ENCODE measurements at regions not wholly inside any gene's neighbourhood (a gene's known extent, or its start where the extent isn't known, plus 50 kb on each side); places are given as distances from the start of the nearest gene placed in this dataset.

DNA sequence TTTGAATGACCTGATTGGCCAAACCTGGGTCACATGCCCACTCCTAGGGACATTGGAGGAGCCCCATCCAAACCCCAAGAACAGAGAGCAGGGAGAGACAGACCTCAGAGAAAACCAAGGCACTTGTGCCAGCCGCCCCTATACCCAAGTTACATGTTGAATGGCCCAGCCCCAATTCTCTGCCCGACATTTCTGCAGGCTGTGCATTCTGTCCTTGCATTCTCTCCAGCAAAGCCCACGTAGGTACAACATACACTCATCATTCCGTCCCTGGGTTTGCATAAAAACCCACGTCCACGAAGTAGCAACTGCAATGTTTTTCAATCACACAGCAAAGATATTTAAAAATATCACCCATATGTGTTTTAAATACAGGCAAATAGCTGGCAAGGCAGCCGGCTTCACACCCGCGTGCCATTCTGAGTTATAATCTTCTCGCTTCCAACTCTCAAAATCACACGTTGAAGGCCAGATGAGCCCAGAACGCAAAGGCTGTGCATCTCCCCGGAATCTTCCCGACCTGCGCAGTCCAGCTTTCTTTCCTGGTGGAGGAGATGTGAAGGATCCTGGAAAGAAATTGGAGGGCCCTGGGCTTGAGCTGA lies 91.7 kb upstream of the MYL2 start:
- no peak for DNase-seq (ENCODE audit: low spot score in 2 of 2)
- ATAC-seq = no peak
- no peak overlapping the region for H3K27ac Mint-ChIP-seq
- H3K9me3 Mint-ChIP-seq = peaks cover 7% of the 10 kb centered on the region
- no peaks in the 10 kb centered on the region for H3K4me1 Mint-ChIP-seq
- H3K4me3 Mint-ChIP-seq = no peak overlapping the region
- no peaks in the 10 kb centered on the region for H3K36me3 Mint-ChIP-seq

DNA sequence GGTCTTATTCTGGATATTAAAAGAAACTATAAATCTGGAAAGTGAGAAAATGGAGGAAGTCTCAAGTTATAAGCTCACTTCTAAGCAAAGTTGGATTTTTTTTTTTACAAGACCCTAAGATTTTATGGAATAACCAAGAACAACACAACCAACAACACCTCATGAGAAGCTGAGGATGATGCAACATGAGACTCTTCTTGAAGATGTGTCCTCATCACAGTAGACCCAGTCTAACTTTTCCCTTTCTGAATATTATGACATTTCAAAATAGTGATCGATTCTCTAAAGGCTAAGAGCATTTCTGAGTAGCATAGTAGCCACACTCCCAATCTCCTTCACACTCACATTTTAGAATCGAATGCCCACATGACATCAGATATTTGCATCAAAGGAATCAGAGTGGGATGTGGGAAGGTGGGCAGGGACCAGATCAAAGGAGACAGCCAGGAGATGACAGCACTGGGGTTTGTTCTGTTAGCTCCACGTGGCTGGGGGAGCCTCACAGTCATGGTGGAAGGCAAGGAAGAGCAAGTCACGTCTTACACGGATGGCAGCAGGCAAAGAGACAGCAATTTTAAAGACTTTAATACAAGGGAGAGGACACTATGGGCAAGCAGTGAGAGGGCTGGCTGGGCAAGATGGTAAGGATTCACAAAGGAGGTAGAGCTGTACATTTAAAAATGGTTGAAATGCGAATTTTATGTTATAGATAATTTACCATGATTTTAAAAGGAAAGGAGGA lies 90.7 kb upstream of the MYL2 start:
- ATAC-seq = no peak
- Mint-ChIP-seq H3K4me1 (no peaks in the 10 kb centered on the region), H3K27ac (no peak overlapping the region), H3K9me3 (peaks cover 7% of the 10 kb centered on the region), H3K36me3 (no peaks in the 10 kb centered on the region), H3K4me3 (no peak overlapping the region)
- DNase-seq (ENCODE audit: low spot score in 2 of 2) = no peak

DNA sequence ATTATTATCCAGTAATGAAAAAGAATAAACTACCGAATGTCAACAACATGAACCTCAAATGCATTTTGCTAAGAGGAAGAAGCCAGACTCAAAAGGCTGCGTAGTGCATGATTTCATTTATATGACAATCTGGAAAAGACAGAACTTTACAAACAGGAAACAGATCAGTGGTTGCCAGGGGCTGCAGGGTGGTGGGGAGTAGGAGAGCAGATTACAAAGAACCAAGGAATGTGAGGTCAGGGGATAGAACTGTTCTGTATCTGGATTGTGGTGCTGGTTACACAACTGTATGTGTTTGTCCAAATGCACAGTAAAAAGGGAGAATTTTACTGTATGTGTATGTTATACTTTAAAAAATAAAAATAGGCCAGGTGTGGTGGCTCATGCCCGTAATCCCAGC lies 89.7 kb upstream of the MYL2 start:
- no peak overlapping the region for H3K4me3 Mint-ChIP-seq
- peaks cover 7% of the 10 kb centered on the region for H3K9me3 Mint-ChIP-seq
- no peak overlapping the region for H3K27ac Mint-ChIP-seq
- ATAC-seq (no peak), DNase-seq (ENCODE audit: low spot score in 2 of 2) (no peak)
- no peaks in the 10 kb centered on the region for H3K4me1 Mint-ChIP-seq
- no peaks in the 10 kb centered on the region for H3K36me3 Mint-ChIP-seq

DNA sequence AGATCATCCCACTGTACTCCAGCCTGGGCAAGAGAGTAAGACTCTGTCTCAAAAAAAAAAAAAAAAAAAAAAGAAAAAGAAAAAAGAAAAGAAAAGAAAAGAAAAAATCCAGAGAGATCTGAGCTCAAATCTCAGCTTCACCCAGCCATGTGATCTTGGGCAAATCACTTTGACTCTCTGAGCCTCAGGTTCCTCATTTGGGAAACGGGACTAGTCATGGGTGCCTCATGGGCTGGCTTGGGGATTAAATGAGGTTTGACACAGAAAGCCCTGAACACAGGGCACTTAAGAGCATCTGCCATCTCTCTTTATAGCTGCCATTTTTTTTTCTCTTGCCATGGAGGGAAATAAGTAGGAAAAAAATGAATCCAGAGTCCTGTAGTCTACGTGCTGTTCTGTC lies 86.2 kb upstream of the MYL2 start:
- H3K27ac Mint-ChIP-seq = no peak overlapping the region
- DNase-seq (ENCODE audit: low spot score in 2 of 2) = no peak
- ATAC-seq = no peak
- peaks cover 7% of the 10 kb centered on the region for H3K9me3 Mint-ChIP-seq
- no peaks in the 10 kb centered on the region for H3K4me1 Mint-ChIP-seq
- H3K4me3 Mint-ChIP-seq = no peak overlapping the region
- H3K36me3 Mint-ChIP-seq = no peaks in the 10 kb centered on the region

DNA sequence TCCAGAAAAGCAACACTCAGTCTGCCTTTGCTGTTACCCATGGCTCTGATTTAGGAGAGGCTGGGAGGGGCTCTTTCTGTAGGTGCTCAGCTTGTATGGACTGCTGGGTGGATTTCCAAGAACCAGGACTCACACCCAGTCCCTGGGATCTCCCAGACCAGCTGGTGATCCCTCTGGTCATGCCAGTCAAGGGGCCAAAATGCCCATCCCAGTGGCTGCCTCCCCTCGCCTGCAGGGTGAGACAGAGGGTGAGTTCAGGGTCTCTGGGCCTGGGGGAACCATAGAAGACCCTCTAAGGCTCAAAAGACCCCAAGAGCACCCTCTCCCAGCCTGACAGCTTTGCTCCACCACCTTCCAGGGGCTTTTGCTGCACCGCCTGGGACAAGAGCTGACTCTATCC lies 78.6 kb upstream of the MYL2 start:
- DNase-seq (ENCODE audit: low spot score in 2 of 2) (no peak), ATAC-seq (no peak)
- H3K4me1 Mint-ChIP-seq = no peaks in the 10 kb centered on the region
- H3K27ac Mint-ChIP-seq = no peak overlapping the region
- no peak overlapping the region for H3K4me3 Mint-ChIP-seq
- H3K36me3 Mint-ChIP-seq = no peaks in the 10 kb centered on the region
- H3K9me3 Mint-ChIP-seq = peaks cover 9% of the 10 kb centered on the region

DNA sequence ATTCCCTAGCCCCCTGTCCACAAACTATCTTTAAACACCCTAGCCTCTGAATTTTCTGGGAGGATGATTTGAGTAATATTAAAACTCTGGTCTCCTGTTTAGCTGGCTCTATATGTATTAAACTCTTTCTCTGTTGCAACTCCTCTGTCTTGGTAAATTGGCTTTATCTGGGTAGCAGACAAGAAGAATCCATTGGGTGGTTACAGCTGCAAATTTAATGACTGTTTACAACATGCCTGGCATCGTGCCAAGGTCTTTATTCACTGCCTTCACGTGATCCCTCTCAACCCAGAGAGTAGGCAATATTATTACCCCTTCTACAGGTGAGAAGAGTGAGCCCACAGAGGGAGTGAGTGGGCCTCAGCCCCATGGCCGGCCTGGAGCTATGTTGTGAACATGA lies 77.8 kb upstream of the MYL2 start:
- no peak for DNase-seq (ENCODE audit: low spot score in 2 of 2)
- Mint-ChIP-seq H3K4me3 (no peak overlapping the region), H3K9me3 (peaks cover 9% of the 10 kb centered on the region), H3K27ac (no peak overlapping the region), H3K4me1 (no peaks in the 10 kb centered on the region), H3K36me3 (no peaks in the 10 kb centered on the region)
- no peak for ATAC-seq

DNA sequence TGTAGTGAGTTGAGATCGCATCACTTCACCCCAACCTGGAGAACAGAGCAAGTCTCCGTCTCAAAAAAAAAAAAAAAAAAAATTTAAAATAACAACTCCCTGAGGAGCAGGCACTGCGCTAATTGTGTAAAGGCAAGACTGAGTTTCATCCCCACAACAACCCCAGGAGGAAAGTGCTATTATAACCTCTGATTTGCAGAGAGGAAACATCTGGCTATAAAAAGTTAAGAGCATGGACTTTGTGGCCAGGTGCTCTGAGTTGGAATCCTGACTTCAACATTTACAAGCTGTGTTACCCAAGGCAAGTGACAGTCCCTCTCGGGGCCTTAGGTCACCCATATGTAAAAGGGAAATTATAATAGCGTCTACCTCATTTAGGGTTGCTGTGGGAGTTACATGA lies 76.0 kb upstream of the MYL2 start:
- Mint-ChIP-seq H3K27ac (no peak overlapping the region), H3K9me3 (peaks cover 9% of the 10 kb centered on the region), H3K36me3 (no peaks in the 10 kb centered on the region), H3K4me3 (no peak overlapping the region), H3K4me1 (no peaks in the 10 kb centered on the region)
- ATAC-seq (no peak), DNase-seq (ENCODE audit: low spot score in 2 of 2) (no peak)

DNA sequence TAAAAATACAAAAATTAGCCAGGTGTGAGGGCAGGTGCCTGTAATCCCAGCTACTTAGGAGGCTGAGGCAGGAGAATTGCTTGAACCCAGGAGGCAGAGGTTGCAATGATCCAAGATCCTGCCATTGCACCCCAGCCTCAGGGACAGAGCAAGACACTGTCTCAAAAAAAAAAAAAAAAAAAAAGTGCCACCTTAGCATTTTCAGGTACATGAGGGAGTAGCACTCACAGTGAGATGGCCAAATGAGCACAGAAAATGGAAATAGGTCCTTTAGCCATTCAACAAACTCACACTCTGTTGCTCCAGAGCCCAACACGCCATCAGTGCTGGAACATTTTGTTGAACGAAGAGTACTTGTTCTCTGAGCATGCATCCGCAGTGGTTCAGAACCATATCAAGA lies 75.2 kb upstream of the MYL2 start:
- ATAC-seq (no peak), DNase-seq (ENCODE audit: low spot score in 2 of 2) (no peak)
- peaks cover 9% of the 10 kb centered on the region for H3K9me3 Mint-ChIP-seq
- H3K27ac Mint-ChIP-seq = no peak overlapping the region
- H3K4me1 Mint-ChIP-seq = no peaks in the 10 kb centered on the region
- H3K36me3 Mint-ChIP-seq = no peaks in the 10 kb centered on the region
- H3K4me3 Mint-ChIP-seq = no peak overlapping the region

DNA sequence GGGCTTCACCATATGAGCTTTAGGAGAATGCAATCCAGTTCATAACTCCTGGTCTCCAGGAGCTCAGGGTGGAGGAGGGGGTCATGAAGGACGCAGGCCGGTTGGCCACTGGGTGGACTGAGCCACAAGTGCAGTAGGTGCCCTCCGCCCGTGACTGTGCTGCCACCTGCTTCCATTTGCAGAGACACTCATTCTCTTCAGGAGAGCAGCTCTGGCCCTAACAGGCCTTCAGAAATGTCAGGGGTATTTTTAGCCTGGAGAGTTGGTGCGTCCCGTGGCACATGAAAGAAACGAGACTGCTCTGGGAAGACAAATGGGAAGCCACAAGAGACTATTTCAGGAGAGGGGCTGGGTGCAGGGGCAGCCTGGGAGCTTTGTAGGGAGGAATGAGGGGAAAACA lies 74.6 kb upstream of the MYL2 start:
- no peak overlapping the region for H3K27ac Mint-ChIP-seq

DNA sequence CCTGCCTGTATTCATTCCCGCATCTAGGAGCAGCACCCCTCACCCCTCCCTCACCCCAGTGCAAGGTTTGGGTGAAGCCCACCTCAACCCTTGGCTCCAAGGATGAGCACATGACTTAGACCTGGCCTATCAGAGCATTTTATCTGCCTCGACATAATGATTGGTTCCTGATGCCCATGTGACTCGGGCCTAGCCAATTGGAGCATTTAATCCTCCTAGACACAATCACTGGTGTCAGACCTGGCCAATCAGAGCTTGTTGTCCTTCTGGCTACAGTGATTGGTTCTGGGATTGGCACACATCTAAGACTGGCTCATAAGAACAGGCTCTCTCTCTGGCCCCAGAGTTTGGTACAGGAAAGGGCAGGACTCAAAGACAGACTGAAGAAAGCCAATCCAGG lies 73.1 kb upstream of the MYL2 start:
- ATAC-seq (no peak), DNase-seq (ENCODE audit: low spot score in 2 of 2) (no peak)
- peaks cover 6% of the 10 kb centered on the region for H3K9me3 Mint-ChIP-seq
- no peaks in the 10 kb centered on the region for H3K36me3 Mint-ChIP-seq
- H3K27ac Mint-ChIP-seq = no peak overlapping the region
- no peak overlapping the region for H3K4me3 Mint-ChIP-seq
- H3K4me1 Mint-ChIP-seq = no peaks in the 10 kb centered on the region

More for the DNA sequence above, 74.6 kb upstream of the MYL2 start:
- Mint-ChIP-seq H3K4me3 (no peak overlapping the region), H3K9me3 (peaks cover 9% of the 10 kb centered on the region), H3K36me3 (no peaks in the 10 kb centered on the region), H3K4me1 (no peaks in the 10 kb centered on the region)
- ATAC-seq = no peak
- DNase-seq (ENCODE audit: low spot score in 2 of 2) = no peak

DNA sequence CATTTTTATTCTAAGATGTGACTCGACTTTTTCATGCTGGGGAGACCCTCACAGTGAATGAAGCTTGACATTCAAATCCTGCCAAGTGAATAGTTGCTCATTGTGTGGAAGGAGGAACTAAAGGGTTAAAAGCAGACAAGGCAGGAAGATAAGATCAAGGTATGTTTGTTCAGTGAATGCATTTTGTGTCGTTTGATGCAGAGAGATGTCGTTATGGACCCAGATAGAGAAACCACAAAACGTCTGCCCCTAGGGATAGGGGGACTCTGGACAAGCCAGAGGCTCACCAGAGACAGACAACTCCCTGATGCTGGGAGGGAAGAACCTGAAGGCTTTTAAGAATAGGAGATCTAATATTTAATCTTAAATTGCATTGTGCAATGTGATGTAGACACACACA lies 72.5 kb upstream of the MYL2 start:
- Mint-ChIP-seq H3K36me3 (no peaks in the 10 kb centered on the region), H3K27ac (no peak overlapping the region), H3K4me1 (no peaks in the 10 kb centered on the region), H3K4me3 (no peak overlapping the region), H3K9me3 (peaks cover 3% of the 10 kb centered on the region)
- ATAC-seq (no peak), DNase-seq (ENCODE audit: low spot score in 2 of 2) (no peak)

DNA sequence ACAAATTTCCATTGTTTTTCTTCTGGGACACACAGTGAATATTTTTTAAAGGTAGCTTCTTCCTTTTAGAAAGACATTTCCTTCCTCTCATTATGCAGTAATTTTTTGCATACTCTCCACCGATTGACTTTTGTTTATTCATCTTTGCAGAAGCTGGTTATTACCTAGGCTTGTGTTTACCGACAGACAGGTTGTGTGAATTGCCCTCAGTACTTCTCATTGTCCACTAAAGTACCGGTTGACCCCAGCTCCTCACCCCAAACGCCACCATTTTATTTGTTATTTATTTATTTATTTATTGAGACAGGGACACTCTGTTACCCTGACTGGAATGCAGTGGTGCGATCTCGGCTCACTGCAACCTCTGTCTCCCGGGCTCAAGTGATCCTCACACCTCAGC lies 63.4 kb upstream of the MYL2 start:
- Mint-ChIP-seq H3K36me3 (no peaks in the 10 kb centered on the region), H3K4me3 (no peak overlapping the region), H3K9me3 (no peaks in the 10 kb centered on the region), H3K27ac (no peak overlapping the region), H3K4me1 (no peaks in the 10 kb centered on the region)
- ATAC-seq (no peak), DNase-seq (ENCODE audit: low spot score in 2 of 2) (no peak)

DNA sequence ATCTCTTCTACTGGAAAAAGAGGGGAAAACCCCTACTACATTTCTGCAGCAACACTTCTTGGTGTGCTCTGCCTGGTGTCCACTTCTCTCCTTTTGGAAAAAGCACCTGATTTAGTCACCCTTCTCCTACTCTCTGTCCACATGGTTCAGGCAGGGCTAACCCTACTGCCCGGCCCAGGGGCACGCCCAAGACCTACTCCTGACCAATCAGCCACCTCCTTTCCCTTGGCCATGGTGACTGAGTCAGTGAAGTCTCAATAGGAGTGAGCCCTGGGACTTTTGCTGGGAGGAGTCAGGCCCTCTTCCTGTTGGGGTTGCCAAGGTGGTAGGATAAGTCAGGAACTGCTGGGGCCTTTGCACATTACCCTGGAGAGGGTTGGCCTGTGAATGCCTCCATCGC lies 52.5 kb upstream of the MYL2 start:
- no peaks in the 10 kb centered on the region for H3K36me3 Mint-ChIP-seq
- DNase-seq (ENCODE audit: low spot score in 2 of 2) (no peak), ATAC-seq (no peak)
- no peaks in the 10 kb centered on the region for H3K9me3 Mint-ChIP-seq
- peaks cover 5% of the 10 kb centered on the region for H3K4me1 Mint-ChIP-seq
- no peak overlapping the region for H3K27ac Mint-ChIP-seq
- no peak overlapping the region for H3K4me3 Mint-ChIP-seq

DNA sequence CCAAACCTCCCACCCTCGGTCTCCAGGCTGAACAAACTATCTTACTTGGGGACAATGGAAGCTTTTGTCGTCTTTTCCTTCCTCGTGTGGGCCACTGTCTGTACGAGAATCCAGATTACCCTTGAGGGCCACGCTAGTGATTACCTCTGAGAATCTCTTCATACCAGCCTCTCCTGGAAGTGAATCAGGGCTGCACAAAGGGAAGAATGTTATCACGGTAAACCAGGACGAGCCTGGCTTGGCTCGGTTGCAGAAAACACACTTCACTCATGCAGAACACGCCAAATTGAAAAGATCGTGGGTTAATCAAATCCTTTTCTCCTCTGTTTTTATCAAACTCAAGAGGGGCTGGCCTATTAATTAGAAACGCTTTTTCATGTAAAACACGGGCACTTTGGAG lies 51.6 kb upstream of the MYL2 start:
- DNase-seq (ENCODE audit: low spot score in 2 of 2) (no peak), ATAC-seq (no peak)
- Mint-ChIP-seq H3K36me3 (no peaks in the 10 kb centered on the region), H3K4me1 (peaks cover 5% of the 10 kb centered on the region), H3K4me3 (no peak overlapping the region), H3K9me3 (no peaks in the 10 kb centered on the region), H3K27ac (no peak overlapping the region)

DNA sequence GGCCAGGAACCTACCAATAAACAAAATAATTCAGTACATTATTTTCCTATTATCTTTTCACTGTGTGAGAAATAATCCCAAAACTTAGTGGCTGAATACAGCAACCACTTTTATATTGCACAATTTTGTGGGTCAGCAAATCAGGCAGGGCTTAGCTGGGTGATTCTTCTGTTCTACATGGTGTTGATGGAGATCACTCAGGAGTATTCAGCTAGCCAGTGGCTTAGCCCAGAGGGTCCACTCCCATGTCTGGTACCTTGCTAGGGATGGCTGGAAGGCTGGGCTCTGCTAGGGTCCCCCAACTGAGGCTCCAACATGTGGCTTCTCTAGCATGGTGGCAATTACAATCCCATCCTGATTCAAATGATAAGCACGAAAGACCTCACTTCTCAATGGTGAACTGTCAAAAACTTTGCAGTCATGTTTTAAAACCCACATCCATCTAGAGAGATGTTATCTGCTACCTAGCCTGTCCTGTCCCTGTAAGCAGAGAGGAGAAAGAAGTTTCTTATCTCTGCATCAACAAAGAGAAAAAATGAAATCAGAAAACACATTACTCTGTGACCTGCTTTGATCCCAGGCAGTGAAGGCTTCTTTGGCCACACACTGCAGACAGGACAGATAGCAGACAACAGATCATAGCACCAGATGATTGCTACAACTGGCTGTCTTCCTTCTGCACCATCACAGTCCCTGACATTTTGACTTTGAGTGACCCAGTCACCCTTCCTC lies 51.0 kb upstream of the MYL2 start:
- Mint-ChIP-seq H3K4me1 (peaks cover 5% of the 10 kb centered on the region), H3K4me3 (no peak overlapping the region), H3K9me3 (no peaks in the 10 kb centered on the region), H3K36me3 (no peaks in the 10 kb centered on the region), H3K27ac (no peak overlapping the region)
- DNase-seq (ENCODE audit: low spot score in 2 of 2) (no peak), ATAC-seq (no peak)
